Tongue (tissue), 1 donor: ENCODE measurements at regions not wholly inside any gene's neighbourhood (a gene's known extent, or its start where the extent isn't known, plus 50 kb on each side); places are given as distances from the start of the nearest gene placed in this dataset.
"Not testable (repeated sequence)": the region's sequence is repeated elsewhere in the genome, so short reads cannot be mapped to it uniquely, and the experiment has no call there.

Experiments
- DNase-seq: peaks from one replicate; pipeline ENCODE4 v3.0.0-alpha.2; 2015

- DNase-seq, result no peak
Measured at GRCh38 chr6:159642995-159643394, 50.0 kb downstream of the SOD2 start.

GRCh38 chr6:159642481-159642880, 50.6 kb downstream of the SOD2 start:
- peak; percentile 48 for DNase-seq

GRCh38 chr6:159640722-159641482, 52.1 kb downstream of the SOD2 start:
- no peak for DNase-seq

- DNase-seq, result no peak
Measured at GRCh38 chr6:159640322-159640721, 52.7 kb downstream of the SOD2 start.

GRCh38 chr6:159639721-159640120, 53.3 kb downstream of the SOD2 start:
- DNase-seq, result no peak

- no peak for DNase-seq
Measured at GRCh38 chr6:159633196-159633595, 59.8 kb downstream of the SOD2 start.

GRCh38 chr6:159631886-159632285, 61.2 kb downstream of the SOD2 start:
- DNase-seq, result no peak

GRCh38 chr6:159627939-159628338, 65.1 kb downstream of the SOD2 start:
- DNase-seq, result peak; percentile 17

- not testable (repeated sequence) for DNase-seq
Measured at GRCh38 chr6:159626506-159626905, 66.5 kb downstream of the SOD2 start.

- no peak for DNase-seq
Measured at GRCh38 chr6:159623156-159623555, 69.9 kb downstream of the SOD2 start.

GRCh38 chr6:159620947-159621346, 72.1 kb downstream of the SOD2 start:
- DNase-seq, result peak; percentile 26

GRCh38 chr6:159617444-159617843, 75.6 kb downstream of the SOD2 start:
- DNase-seq, result no peak

GRCh38 chr6:159616456-159616855, 76.6 kb downstream of the SOD2 start:
- peak; percentile 13 for DNase-seq

GRCh38 chr6:159615918-159616317, 77.1 kb downstream of the SOD2 start:
- peak; percentile 52 for DNase-seq

GRCh38 chr6:159610881-159611280, 82.2 kb downstream of the SOD2 start:
- DNase-seq, result no peak

GRCh38 chr6:159609652-159610178, 83.3 kb downstream of the SOD2 start:
- peak; percentile 61 for DNase-seq

GRCh38 chr6:159608961-159609651, 83.9 kb downstream of the SOD2 start:
- DNase-seq, result peak; percentile 36

GRCh38 chr6:159606786-159607185, 86.3 kb downstream of the SOD2 start:
- DNase-seq, result no peak

GRCh38 chr6:159604443-159604956, 88.5 kb downstream of the SOD2 start:
- DNase-seq, result no peak

GRCh38 chr6:159602431-159603041, 90.5 kb downstream of the SOD2 start:
- peak; percentile 69 for DNase-seq

- no peak for DNase-seq
Measured at GRCh38 chr6:159601211-159601610, 91.8 kb downstream of the SOD2 start.

GRCh38 chr6:159595173-159595572, 97.9 kb downstream of the SOD2 start:
- no peak for DNase-seq

- DNase-seq, result no peak
Measured at GRCh38 chr6:159594750-159595117, 98.3 kb downstream of the SOD2 start.
